Choroid plexus epithelial cell (primary cell): ENCODE measurements at regions not wholly inside any gene's neighbourhood (a gene's known extent, or its start where the extent isn't known, plus 50 kb on each side); places are given as distances from the start of the nearest gene placed in this dataset.
"Not testable (repeated sequence)": the region's sequence is repeated elsewhere in the genome, so short reads cannot be mapped to it uniquely, and the experiment has no call there.

ENCODE experiments used
- DNase-seq: peaks from one replicate; pipeline ENCODE4 v3.0.0-alpha.2; 2010; ENCODE audit warnings: low read depth
- H3K4me3 ChIP-seq: 2 replicates; pipeline ENCODE4 v1.5.1; 2011; ENCODE audit warnings: low read depth, mild to moderate bottlenecking, control low read depth, low read length, moderate library complexity
- CTCF ChIP-seq: conservative IDR thresholded peaks from 2 replicates; pipeline ENCODE4 v1.5.1; 2011; ENCODE audit warnings: low read depth, mild to moderate bottlenecking, control low read depth, inconsistent platforms, low read length, moderate library complexity

GRCh38 chr6:137290601-137291261 is 71.5 kb upstream of the IFNGR1 start:
- TF ChIP-seq CTCF: no peak
- no peak overlapping the region for H3K4me3 ChIP-seq
- DNase-seq: no peak

GRCh38 chr6:137286916-137287315 is 67.7 kb upstream of the IFNGR1 start:
- DNase-seq: peak; percentile 67
- no peak for TF ChIP-seq CTCF
- no peak overlapping the region for H3K4me3 ChIP-seq

GRCh38 chr6:137286368-137286767 is 67.2 kb upstream of the IFNGR1 start:
- TF ChIP-seq CTCF: no peak
- peak; percentile 73 for DNase-seq
- H3K4me3 ChIP-seq: no peak overlapping the region

- no peak overlapping the region for H3K4me3 ChIP-seq
- DNase-seq: no peak
- TF ChIP-seq CTCF: no peak
These were observed 65.6 kb upstream of the IFNGR1 start for GRCh38 chr6:137284811-137285110.

- peak; percentile 55 for DNase-seq
- TF ChIP-seq CTCF: no peak
- no peak overlapping the region for H3K4me3 ChIP-seq
These were observed 65.0 kb upstream of the IFNGR1 start for GRCh38 chr6:137283940-137284810.

GRCh38 chr6:137283080-137283479 is 63.9 kb upstream of the IFNGR1 start:
- no peak for DNase-seq
- no peak for TF ChIP-seq CTCF
- H3K4me3 ChIP-seq: no peak overlapping the region

GRCh38 chr6:137282254-137282653 is 63.1 kb upstream of the IFNGR1 start:
- TF ChIP-seq CTCF: no peak
- no peak overlapping the region for H3K4me3 ChIP-seq
- no peak for DNase-seq

- not testable (repeated sequence) for DNase-seq, H3K4me3 ChIP-seq
These were observed 60.1 kb upstream of the IFNGR1 start for GRCh38 chr6:137279279-137279678.
